Renal cortex interstitium (tissue), 11 donors: ENCODE measurements at regions not wholly inside any gene's neighbourhood (a gene's known extent, or its start where the extent isn't known, plus 50 kb on each side); places are given as distances from the start of the nearest gene placed in this dataset.

ENCODE experiments used
- DNase-seq, 11 donors: peaks; one replicate each; pipeline ENCODE4 v3.0.0-alpha.2; 2013; ENCODE audit warnings: low read depth in 9 of 11, low spot score in 4 of 11; ENCODE audit errors: extremely low read depth in 1 of 11

DNA sequence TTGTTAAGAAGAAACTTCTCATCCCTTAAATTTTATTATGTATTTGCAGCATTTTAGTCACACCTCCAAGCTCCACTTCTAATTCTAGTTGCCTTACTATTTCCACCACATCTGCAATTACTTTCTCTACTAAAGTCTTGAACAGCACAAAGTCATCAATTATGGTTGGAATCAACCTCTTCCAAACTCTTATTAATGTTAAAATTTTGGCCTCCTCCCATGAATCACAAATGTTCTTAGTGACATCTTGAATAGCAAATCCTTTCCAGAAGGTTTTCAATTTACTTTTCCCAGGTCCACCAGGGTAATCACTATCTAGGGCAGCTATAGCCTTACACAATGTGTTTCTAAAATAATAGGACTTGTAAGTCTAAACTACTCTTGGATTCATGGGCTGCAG lies 126.3 kb upstream of the POM121L12 start:
- DNase-seq, result no peak

DNA sequence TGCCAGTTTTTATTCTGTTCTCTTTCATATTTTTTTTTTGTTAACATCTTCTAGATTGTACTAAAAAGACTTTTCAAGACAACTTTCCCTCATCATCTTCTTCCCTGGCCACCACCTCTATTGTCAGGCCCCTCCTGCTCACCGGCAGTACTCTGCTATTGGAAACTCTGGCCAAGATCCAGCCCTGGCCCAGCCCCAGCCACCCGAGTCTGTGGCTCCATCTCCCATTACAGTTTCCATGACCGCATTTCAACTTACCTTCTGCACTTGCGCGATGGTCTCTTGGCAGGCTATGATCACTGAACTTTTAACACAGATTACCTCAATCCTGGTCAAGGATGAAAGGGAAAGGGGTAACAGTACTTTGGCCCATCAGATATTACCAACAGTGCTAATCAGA lies 137.7 kb upstream of the POM121L12 start:
- no peak for DNase-seq

DNA sequence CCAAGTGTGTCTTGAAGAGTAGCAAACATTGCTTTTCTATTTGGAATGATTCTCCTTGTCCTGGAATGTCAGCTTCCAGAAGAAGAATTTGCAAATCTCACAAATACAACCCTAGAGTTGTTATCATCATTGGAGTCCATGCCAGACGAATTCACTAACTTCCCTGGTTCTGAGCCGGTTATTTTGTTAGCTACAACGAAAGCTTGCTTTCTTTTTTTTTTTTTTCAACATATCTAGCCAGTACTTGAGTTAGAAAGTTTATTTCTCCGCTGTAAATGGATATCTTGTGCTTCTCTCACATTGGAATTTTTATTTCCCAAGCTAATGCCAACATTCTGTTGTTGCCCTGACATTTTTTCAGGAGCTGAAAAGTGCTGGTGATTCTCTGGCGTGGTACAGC lies 138.1 kb upstream of the POM121L12 start:
- DNase-seq, result no peak

DNA sequence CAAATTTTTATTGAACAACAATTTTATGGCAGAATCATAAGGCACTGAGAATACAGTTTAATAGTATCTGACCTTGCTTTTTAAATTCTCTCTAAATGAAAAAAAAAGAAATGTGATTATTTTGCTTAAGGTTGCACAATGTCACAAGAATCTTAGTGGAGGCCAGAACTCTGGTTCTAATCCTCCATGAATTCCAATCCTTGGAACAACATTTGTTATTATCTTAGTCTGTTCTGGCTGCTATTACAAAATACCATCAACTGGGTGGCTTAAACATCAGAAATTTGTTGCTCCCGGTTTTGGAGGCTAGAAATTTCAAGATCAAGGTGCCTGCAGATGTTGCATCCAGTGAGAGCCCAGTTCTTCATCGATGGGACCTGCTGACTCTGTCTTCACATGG lies 158.2 kb upstream of the POM121L12 start:
- DNase-seq, result no peak

DNA sequence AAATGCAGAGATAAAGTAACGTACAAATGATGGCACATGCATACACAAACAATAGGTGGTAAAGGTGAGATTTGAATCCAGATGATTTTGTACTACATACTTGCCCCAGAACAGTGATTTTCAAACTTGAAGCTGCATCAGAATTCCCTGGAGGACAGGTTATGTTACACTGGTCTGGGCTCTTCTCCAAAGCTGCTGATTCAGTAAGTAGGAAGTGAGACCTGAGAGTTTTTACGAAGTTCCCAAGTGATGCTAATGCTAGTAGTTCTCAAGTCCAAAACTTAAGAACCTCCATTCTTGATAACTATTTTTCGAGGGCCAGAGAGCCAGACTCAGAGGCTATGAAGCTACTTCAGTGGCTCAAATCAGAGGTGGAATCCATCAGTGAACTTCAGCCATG lies 159.0 kb upstream of the POM121L12 start:
- no peak for DNase-seq

DNA sequence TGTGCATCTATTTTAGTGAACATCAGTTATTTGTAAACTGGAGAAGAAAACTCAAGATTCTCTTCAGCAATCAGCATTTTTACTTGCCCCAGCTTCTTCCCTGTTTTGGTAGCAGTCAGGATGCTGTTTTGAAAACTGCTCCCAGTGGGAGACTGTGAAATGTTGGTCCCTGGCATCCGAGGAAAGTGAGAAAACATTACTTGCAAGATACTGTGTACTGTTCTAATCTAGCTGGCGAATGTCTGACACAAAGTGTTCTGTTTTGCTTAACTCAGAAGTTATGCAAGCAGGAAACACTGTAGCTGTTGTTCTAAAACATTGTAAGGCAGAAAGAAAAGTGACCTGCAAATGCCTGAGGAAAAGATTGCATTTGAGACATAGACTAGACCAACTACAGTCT lies 171.8 kb upstream of the POM121L12 start:
- no peak for DNase-seq

DNA sequence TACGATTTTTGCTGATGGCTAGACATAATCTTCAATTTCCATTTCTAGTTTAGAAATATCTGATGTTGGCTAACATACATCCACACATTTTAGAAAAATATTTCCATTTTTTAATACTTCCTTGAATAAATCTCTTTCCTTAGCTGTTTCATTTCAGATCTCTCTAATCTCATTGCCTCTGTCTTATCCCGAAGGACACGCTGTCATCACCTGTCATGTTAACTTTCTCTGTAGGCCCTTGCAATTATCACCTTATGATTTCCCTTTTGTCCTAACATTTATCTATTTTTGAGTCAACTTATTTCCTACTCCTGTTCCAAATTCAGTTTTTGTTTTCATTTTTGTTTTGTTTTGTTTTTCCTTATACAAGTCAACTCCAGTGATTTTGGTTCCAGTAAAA lies 173.1 kb upstream of the POM121L12 start:
- no peak for DNase-seq

DNA sequence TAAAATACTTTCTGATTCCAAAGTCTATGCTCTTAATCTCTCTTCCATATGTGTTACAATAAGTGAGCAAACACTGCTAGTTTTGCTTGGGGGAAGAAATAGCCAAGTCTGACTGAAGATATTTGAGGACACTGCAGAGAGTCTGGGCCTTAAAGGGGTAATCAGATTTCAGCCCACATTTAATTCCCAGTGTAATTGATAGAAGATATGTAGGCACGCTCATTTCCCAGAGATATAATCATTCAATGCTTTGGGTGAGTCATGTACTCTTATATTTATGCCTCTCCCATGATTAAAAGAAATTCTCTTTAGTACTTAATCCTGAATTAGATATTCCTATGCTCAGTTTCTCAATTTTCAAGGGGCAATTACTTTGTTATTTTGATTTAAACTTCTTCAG lies 178.1 kb upstream of the POM121L12 start:
- DNase-seq, result no peak

DNA sequence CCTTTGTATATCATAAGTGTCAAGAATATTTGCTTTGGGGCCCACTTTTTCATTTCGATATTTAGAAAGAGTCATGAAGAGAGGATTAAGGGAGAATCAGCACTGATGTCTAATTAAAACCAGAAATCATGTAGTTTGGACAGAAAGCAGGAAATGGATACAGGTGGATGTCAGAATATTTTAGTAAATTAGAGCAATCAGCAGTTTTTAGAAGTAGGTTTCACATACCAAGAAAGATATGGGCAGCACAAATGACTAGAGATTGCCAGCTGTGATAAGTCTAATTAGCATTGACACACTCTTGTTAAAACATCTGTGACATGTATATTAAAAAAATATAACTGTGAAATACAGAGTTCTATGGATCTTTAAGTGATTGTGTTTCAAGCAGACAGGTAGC lies 180.8 kb upstream of the POM121L12 start:
- DNase-seq, result no peak

DNA sequence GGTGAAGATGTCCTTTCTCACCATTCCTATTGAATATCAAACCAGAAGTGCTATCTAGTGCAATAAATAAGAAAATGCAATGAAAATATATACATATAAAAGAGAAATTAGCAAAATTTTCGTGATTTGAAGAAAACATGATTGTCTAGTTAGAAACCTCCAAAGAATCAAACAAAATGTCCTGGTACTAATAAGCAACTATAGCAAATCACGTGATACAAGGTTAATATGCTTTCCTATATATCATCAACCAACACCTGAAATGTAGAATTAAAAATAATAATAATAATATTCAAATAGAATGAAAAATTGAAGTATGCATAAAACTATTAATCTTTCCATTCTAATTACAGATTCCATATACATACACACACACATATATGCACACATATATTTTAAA lies 183.9 kb upstream of the POM121L12 start:
- DNase-seq, result no peak

DNA sequence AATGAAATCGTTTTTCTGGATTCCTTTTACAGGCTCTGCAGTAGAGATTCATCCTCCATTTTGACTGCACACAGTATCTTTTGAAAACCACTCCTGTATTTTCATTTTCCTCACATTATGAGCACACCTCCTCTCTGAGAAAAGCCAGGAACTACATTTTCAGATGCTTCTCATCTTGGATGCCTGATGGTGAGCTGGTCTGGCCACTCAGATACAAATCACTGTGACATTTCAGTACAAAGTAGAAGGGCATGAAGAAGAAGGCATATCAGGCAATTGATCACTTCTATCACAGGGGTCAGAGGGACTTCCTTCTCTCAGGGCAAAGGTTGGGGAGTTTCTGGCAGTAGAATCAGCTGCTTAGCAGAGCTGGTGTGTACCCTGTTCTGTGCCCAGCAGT lies 192.0 kb upstream of the POM121L12 start:
- DNase-seq, result no peak

DNA sequence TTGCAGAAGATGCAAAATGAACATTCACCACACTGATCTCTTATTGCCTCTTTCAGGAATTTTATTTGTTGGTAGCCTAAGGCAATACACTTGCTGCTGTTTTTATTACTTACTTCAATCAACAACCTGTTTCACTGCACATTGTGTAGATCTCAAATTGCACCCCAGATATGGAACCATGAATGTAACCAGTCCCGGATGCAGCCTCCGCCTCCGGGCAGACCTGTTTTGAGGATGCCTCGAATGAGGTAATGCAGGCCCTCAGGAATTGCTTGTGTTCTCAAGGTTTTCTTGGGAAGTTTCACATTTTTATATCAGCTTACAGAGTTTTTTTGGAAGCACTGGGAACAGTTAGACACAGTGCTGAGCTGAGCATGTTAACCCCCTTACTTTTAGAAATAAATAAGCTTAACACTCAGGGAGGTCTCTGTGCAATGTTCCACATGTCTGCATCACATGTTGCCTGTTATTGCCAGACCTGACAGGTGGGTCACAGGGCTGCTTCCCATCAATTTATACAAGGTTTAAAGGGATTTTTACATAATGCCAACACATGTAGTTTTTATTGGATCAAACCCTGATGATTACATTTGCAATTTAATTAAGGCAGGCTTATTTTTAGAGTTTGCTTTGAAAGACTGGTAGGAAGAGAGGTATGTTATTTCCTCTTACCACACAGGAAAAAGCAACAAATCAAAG lies 193.1 kb upstream of the POM121L12 start:
- no peak for DNase-seq

DNA sequence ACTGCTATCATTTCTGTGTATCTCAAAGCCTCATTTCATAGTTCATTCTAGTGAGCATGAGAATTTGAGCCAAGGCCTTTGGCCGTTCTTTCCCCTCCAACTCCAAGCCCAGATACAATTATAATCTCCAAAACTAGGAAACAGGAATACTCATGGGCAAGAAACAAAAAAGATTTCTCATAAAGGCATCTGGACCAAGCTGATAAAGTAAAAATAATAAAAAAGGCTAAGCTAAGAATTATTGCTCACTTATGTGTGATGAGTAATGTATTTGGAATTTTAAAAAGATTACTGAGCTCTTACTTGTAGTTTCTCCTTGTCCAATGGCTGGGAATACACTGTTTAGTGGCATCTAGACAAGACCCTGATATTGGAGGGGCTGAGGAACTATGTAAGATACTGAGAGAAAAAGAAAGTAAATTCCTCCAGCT lies 196.4 kb upstream of the POM121L12 start:
- DNase-seq, result no peak

DNA sequence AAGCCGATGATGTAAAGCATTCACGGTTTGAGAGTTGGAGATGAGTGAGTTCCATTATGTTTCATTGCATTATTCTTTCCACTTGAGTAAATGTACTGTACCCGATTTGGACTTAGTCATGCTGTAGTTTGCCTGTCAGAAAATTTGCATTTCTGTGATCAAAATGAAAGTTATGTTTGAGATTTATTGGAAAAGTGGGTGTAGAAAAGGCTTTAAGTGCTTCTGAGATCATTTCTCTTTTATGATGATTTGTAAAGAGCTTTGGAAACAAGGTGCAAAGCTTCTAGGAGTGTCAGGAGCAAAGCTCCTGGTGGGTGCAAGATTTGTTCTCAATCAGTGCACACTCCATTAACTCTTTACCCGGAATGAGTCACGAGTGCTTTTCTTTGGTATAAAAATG lies 204.1 kb upstream of the POM121L12 start:
- DNase-seq, result no peak

DNA sequence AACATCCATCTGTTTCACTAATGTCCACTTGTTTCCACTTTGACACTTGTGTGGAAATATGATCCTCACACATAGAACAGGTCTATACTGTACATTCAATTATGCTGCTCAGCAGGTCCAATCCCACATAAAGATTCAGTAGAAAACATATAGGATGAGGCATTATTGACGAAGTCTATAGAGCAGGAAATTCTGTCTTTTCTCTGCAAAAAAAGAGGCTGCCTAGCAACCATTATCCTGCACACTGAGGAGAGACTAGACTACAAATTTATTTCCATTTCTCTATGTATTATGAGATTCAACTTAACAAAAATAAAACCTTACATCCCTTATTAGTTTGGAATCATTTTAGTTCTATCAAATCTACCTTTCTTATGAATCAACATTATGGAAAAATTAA lies 204.6 kb upstream of the POM121L12 start:
- DNase-seq, result no peak

DNA sequence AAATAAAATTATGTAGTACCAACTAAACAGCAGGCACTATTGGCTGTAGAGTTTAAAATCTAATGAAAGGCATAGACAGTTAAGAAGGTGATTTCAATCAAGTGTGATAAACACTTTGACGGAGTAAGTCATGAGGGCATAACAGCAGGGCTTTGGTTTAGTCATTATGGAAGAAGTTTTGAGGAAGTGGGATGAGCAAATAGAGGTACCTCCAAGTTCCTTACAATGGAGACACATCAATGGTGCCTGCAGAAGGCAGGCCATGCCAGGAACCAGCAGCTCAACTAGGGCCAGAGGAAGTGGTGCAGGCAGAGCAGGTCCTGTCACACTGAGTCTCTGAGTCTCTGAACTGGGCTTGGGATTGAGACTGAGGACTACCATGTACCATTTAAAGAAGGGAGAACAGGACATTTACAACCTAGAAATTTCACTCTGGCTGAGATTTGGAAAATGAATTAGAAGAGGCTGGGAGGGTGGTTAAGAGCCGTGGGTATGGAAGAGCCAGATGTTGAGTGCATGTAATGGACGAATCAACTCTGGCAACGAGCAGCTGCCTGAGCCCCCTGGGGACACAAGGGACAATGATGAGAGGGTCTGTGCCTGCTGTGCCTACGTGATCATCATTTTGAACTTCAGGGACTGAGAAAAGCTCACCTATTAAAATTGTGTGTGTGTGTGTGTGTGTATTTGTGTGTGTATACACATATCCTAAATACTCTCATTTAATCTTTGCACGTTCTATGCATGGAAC lies 208.7 kb upstream of the POM121L12 start:
- no peak for DNase-seq

DNA sequence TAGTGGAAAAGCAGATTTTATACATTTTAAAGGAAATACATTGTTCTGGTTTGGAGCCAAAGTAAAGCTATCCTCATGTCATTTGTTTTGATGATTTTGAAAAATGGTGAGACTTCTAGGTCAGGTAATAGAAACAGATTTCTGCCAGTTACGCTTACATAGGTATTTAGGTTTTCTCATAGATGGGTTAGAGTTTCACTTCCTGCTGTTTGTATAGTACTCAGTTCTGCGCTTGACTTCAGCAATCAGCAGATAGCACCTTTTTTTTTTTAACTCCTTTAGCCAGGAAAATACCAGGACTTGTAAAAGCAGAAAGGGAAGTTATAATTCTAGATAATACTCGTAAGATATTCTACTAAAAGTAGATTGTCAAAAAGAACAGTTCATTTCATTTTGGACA lies 209.8 kb upstream of the POM121L12 start:
- DNase-seq, result no peak

DNA sequence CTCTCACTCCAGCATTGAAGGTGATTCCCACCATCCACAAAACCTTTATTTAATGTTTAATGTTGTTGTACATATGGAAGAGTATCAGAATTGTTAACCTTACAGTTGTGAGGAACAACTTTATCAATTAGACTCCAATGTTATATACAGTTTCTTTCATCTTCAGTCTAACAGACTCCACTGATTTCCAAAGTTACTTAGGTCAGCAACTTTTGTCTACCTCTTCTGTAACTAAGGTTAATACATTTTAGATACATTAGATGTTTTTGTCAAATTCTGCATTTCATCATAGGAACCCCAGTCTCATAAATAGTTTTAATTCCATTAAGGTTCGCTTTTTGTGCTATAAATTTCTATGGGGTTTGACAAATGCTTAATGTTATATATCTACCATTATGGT lies 223.9 kb upstream of the POM121L12 start:
- DNase-seq, result no peak

DNA sequence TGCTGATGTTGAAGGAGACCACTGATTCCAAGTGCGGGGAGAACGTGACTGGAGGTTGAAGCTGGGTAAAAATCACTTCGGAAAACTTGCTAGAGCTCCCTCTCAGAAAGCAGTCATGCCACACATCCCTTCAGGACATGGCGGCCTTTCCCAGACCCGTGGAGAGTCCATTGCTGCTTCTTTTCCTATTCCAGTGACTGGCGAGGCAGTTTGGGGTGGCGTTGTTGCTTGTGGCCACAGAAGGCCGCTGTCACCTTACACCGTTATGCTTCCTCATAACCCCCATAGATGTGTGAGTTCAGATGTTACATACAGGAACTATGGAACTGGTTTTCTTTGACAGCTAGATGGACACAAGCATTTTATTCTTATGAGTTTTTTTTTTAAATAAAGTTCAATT lies 235.6 kb upstream of the POM121L12 start:
- DNase-seq, result no peak

DNA sequence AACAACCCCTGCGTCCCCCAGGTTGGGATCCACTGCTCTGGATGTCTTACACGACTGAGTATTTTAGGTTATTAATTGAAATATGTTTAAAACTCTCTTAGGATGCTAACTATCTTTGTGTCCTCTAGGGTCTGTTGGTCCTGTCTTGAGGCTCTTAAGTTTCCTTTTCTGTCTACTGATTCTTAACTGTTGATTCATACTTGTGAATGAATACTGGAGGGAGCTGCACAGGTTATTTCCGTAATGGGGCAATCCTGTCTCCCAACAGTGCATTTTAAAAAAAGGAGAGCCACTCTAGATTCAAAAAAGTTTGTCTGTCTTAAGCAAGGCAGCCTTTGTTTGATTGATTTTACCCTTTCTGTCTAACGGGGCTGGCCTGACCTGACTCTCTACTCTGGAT lies 237.6 kb upstream of the POM121L12 start:
- no peak for DNase-seq

DNA sequence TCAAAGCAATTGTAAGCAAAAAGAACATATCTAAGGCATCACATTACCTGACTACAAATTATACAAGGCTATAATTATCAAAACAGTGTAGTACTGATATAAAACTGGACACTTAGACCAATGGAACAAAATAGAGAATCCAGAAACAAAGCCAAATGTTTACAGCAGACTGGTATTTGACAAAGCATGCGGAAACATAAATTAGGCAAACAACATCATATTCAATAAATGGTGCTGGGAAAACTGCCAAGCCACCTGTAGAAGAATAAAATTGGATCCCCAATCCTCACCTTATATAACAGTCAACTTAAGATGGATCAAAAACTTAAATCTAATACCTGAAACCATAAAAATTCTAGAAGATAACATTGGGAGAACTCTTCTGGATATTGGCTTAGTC lies 240.8 kb upstream of the POM121L12 start:
- DNase-seq, result no peak
